Loucy (cell line): ENCODE measurements at regions not wholly inside any gene's neighbourhood (a gene's known extent, or its start where the extent isn't known, plus 50 kb on each side); places are given as distances from the start of the nearest gene placed in this dataset.

ENCODE experiments used
- H2AFZ ChIP-seq: fragments of 200-600 bp; sonication (generic); 2 replicates; pipeline ENCODE4 v1.6.0; 2016; ENCODE audit warnings: antibody characterized with exemption, mild to moderate bottlenecking, low read length, moderate library complexity
- H3F3A ChIP-seq: fragments of 200-600 bp; 2 replicates; pipeline ENCODE4 v1.6.0; 2016; ENCODE audit warnings: antibody characterized with exemption, low read depth, mild to moderate bottlenecking
- H3K27me3 ChIP-seq: fragments of 200-600 bp; sonication (generic); 2 replicates; pipeline ENCODE4 v1.6.1; 2014; ENCODE audit warnings: low read length, mild to moderate bottlenecking; ENCODE audit not compliant: insufficient read depth, poor library complexity, severe bottlenecking
- H3K36me3 ChIP-seq: fragments of 200-600 bp; sonication (generic); 2 replicates; pipeline ENCODE4 v1.6.1; 2016; ENCODE audit warnings: low read length; ENCODE audit not compliant: insufficient read depth
- H3K4me1 ChIP-seq: fragments of 200-600 bp; sonication (generic); 2 replicates; pipeline ENCODE4 v1.5.1; 2014; ENCODE audit warnings: low read length, mild to moderate bottlenecking; ENCODE audit not compliant: insufficient read depth, poor library complexity, severe bottlenecking
- H3K4me2 ChIP-seq: fragments of 200-600 bp; sonication (generic); 2 replicates; pipeline ENCODE4 v1.6.0; 2014; ENCODE audit warnings: antibody characterized with exemption, low read length, low read depth, mild to moderate bottlenecking; ENCODE audit not compliant: poor library complexity, severe bottlenecking
- H3K4me3 ChIP-seq: fragments of 200-600 bp; sonication (generic); 2 replicates; pipeline ENCODE4 v1.5.1; 2014; ENCODE audit warnings: low read length, mild to moderate bottlenecking, mixed read lengths; ENCODE audit not compliant: poor library complexity, severe bottlenecking
- H3K79me2 ChIP-seq: fragments of 200-600 bp; sonication (generic); 2 replicates; pipeline ENCODE4 v1.6.1; 2014; ENCODE audit warnings: low read length; ENCODE audit not compliant: insufficient read depth
- H3K9ac ChIP-seq: fragments of 200-600 bp; sonication (generic); 2 replicates; pipeline ENCODE4 v1.6.0; 2014; ENCODE audit warnings: mild to moderate bottlenecking, low read depth, low read length, moderate library complexity; ENCODE audit not compliant: poor library complexity, severe bottlenecking
- H3K9me2 ChIP-seq: fragments of 200-600 bp; sonication (generic); replicated peaks from 2 replicates; pipeline ENCODE4 v1.6.1; 2016; ENCODE audit warnings: low read depth, low read length, mixed read lengths
- H3K9me3 ChIP-seq: fragments of 200-600 bp; sonication (generic); 2 replicates; pipeline ENCODE4 v1.6.1; 2014; ENCODE audit warnings: mild to moderate bottlenecking, antibody characterized with exemption, low read length, low read depth; ENCODE audit not compliant: insufficient read depth
- H4K20me1 ChIP-seq: fragments of 200-600 bp; sonication (generic); 2 replicates; pipeline ENCODE4 v1.6.0; 2014; ENCODE audit warnings: antibody characterized with exemption, low read length, mild to moderate bottlenecking; ENCODE audit not compliant: insufficient read depth, poor library complexity, severe bottlenecking
- EZH2phosphoT487 ChIP-seq: fragments of 200-600 bp; IDR thresholded peaks from 2 replicates; pipeline ENCODE4 v1.6.1; 2018; ENCODE audit warnings: antibody characterized with exemption, mild to moderate bottlenecking, moderate library complexity, borderline replicate concordance
- TF ChIP-seq, protein P1 (sequence below): fragments of 200-600 bp; sonication (generic); conservative IDR thresholded peaks from 2 replicates; pipeline ENCODE4 v1.5.1; 2014; ENCODE audit warnings: mild to moderate bottlenecking, antibody characterized with exemption, low read length

GRCh38 chr1:87558921-87559320 is 230.2 kb downstream of the LMO4 start:
- H3K9me3 ChIP-seq, result no peaks in the 10 kb centered on the region
- no peaks in the 10 kb centered on the region for H3K9me2 ChIP-seq
- no peaks in the 10 kb centered on the region for H3K4me1 ChIP-seq
- no peaks in the 10 kb centered on the region for H3F3A ChIP-seq
- no peaks in the 10 kb centered on the region for H3K27me3 ChIP-seq
- H3K4me3 ChIP-seq, result no peak overlapping the region
- no peak overlapping the region for H2AFZ ChIP-seq
- H4K20me1 ChIP-seq, result no peaks in the 10 kb centered on the region
- no peaks in the 10 kb centered on the region for H3K79me2 ChIP-seq
- TF ChIP-seq EZH2phosphoT487, result no peak
- TF ChIP-seq, protein P1, sequence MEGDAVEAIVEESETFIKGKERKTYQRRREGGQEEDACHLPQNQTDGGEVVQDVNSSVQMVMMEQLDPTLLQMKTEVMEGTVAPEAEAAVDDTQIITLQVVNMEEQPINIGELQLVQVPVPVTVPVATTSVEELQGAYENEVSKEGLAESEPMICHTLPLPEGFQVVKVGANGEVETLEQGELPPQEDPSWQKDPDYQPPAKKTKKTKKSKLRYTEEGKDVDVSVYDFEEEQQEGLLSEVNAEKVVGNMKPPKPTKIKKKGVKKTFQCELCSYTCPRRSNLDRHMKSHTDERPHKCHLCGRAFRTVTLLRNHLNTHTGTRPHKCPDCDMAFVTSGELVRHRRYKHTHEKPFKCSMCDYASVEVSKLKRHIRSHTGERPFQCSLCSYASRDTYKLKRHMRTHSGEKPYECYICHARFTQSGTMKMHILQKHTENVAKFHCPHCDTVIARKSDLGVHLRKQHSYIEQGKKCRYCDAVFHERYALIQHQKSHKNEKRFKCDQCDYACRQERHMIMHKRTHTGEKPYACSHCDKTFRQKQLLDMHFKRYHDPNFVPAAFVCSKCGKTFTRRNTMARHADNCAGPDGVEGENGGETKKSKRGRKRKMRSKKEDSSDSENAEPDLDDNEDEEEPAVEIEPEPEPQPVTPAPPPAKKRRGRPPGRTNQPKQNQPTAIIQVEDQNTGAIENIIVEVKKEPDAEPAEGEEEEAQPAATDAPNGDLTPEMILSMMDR, result no peak
- H3K4me2 ChIP-seq, result no peak overlapping the region
- no peaks in the 10 kb centered on the region for H3K36me3 ChIP-seq
- no peak overlapping the region for H3K9ac ChIP-seq

GRCh38 chr1:87560137-87560536 is 231.5 kb downstream of the LMO4 start:
- H3K9ac ChIP-seq, result no peak overlapping the region
- H3K4me1 ChIP-seq, result no peaks in the 10 kb centered on the region
- TF ChIP-seq, protein P1, result no peak
- no peak overlapping the region for H3K4me3 ChIP-seq
- H3K27me3 ChIP-seq, result no peaks in the 10 kb centered on the region
- no peak overlapping the region for H3K4me2 ChIP-seq
- no peaks in the 10 kb centered on the region for H3K9me2 ChIP-seq
- no peaks in the 10 kb centered on the region for H3K79me2 ChIP-seq
- H3F3A ChIP-seq, result no peaks in the 10 kb centered on the region
- no peaks in the 10 kb centered on the region for H3K36me3 ChIP-seq
- no peak overlapping the region for H2AFZ ChIP-seq
- H4K20me1 ChIP-seq, result no peaks in the 10 kb centered on the region
- H3K9me3 ChIP-seq, result no peaks in the 10 kb centered on the region

DNA sequence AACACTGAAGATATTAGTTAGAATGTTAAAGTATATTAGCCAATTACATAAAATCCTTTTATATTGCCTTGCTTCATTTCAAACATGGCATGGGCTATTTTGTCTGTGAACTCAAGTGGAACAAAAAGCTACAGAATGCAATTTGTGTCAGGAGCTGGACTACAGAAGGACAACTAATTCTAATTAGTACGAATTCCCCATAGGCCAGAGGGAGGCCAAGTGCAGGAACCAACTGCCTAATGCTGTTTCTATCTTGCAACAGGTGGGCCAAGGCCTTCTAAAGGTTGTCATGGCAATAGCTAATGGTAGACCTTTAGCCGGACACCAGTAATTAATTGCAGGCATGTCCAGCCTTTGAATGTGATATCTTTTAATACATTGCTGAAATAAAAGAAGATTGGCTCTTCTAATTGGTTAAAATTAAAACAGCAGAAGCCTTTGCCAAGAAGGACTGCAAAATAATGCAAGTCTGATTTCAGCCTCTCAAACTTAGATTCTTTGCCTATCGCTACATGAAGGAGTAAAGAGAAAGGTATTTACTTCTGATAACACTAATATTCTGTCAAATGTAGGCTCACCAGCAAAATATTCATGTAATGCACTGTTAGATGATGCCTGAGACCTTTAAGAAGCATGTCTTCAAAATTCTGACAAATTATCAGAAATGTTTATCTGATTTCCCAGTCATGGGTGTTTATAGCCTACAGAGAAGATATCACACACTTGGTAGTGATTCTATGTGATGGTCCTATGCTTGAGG is 232.1 kb downstream of the LMO4 start:
- TF ChIP-seq, protein P1, result no peak
- no peak for TF ChIP-seq EZH2phosphoT487
- no peaks in the 10 kb centered on the region for H3K4me1 ChIP-seq
- H3K9me3 ChIP-seq, result no peaks in the 10 kb centered on the region
- no peaks in the 10 kb centered on the region for H3F3A ChIP-seq
- H3K27me3 ChIP-seq, result no peaks in the 10 kb centered on the region
- no peaks in the 10 kb centered on the region for H4K20me1 ChIP-seq
- H3K4me3 ChIP-seq, result no peak overlapping the region
- H3K9me2 ChIP-seq, result no peaks in the 10 kb centered on the region
- no peaks in the 10 kb centered on the region for H3K36me3 ChIP-seq
- no peak overlapping the region for H3K4me2 ChIP-seq
- no peaks in the 10 kb centered on the region for H3K79me2 ChIP-seq
- no peak overlapping the region for H2AFZ ChIP-seq
- H3K9ac ChIP-seq, result no peak overlapping the region
